ENCODE measurements at regions not wholly inside any gene's neighbourhood (a gene's known extent, or its start where the extent isn't known, plus 50 kb on each side); places are given as distances from the start of the nearest gene placed in this dataset.

GRCh38 chr20:12886618-12887363, 122.0 kb upstream of the SPTLC3 start:
- H3K4me1 ChIP-seq, result no peaks in the 10 kb centered on the region
- no peak overlapping the region for H3K9ac ChIP-seq (ENCODE audit: low read depth in 2 of 2, low read length in 2 of 2)
- no peak overlapping the region for H3K27ac ChIP-seq
- no peak overlapping the region for H3K4me3 ChIP-seq
- no peaks in the 10 kb centered on the region for H3K36me3 ChIP-seq
- H3K9me3 ChIP-seq, result no peaks in the 10 kb centered on the region
- TF ChIP-seq, protein P1, sequence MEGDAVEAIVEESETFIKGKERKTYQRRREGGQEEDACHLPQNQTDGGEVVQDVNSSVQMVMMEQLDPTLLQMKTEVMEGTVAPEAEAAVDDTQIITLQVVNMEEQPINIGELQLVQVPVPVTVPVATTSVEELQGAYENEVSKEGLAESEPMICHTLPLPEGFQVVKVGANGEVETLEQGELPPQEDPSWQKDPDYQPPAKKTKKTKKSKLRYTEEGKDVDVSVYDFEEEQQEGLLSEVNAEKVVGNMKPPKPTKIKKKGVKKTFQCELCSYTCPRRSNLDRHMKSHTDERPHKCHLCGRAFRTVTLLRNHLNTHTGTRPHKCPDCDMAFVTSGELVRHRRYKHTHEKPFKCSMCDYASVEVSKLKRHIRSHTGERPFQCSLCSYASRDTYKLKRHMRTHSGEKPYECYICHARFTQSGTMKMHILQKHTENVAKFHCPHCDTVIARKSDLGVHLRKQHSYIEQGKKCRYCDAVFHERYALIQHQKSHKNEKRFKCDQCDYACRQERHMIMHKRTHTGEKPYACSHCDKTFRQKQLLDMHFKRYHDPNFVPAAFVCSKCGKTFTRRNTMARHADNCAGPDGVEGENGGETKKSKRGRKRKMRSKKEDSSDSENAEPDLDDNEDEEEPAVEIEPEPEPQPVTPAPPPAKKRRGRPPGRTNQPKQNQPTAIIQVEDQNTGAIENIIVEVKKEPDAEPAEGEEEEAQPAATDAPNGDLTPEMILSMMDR (IDR thresholded peaks at IDR 0.05), result no peak
- H3K27me3 ChIP-seq, result no peaks in the 10 kb centered on the region
- intact Hi-C loops (cut with DNase I), result no loop called here
- no peak for DNase-seq

GRCh38 chr20:12891643-12892042, 117.1 kb upstream of the SPTLC3 start:
- Histone ChIP-seq H3K4me3 (no peak overlapping the region), H3K9me3 (no peaks in the 10 kb centered on the region), H3K36me3 (no peaks in the 10 kb centered on the region), H3K4me1 (no peaks in the 10 kb centered on the region), H3K27me3 (no peaks in the 10 kb centered on the region), H3K9ac (ENCODE audit: low read depth in 2 of 2, low read length in 2 of 2) (no peak overlapping the region), H3K27ac (no peak overlapping the region)
- no peak for DNase-seq
- intact Hi-C loops (cut with DNase I), result no loop called here
- TF ChIP-seq, protein P1 (IDR thresholded peaks at IDR 0.05), result no peak

DNA sequence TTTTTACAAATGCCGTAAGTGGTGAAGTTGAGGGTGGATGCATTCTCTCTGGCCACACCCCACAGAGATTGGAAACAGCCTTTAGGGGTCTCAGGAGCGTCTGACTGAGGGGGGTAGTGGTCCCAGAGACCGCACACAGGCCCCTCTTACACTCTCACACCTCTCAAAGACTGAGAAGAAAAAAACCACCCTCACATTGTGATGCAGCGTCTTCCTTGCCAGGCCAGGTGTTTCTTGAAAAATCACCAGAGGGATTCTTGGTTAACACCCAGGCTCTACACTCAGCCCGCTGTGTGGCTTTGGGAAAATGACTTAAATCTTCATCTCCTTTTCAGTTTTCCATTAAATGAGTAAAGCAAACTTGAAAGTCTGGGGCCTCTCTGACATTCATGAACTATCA, 115.8 kb upstream of the SPTLC3 start:
- intact Hi-C loops (cut with DNase I), result no loop called here
- TF ChIP-seq, protein P1 (IDR thresholded peaks at IDR 0.05), result no peak
- no peaks in the 10 kb centered on the region for H3K36me3 ChIP-seq
- H3K9me3 ChIP-seq, result no peaks in the 10 kb centered on the region
- no peaks in the 10 kb centered on the region for H3K27me3 ChIP-seq
- no peak overlapping the region for H3K4me3 ChIP-seq
- H3K4me1 ChIP-seq, result no peaks in the 10 kb centered on the region
- H3K27ac ChIP-seq, result no peak overlapping the region
- no peak overlapping the region for H3K9ac ChIP-seq (ENCODE audit: low read depth in 2 of 2, low read length in 2 of 2)
- no peak for DNase-seq

GRCh38 chr20:12893653-12894052, 115.1 kb upstream of the SPTLC3 start:
- Histone ChIP-seq H3K27ac (no peak overlapping the region), H3K9ac (ENCODE audit: low read depth in 2 of 2, low read length in 2 of 2) (no peak overlapping the region), H3K27me3 (no peaks in the 10 kb centered on the region), H3K9me3 (no peaks in the 10 kb centered on the region), H3K4me1 (no peaks in the 10 kb centered on the region), H3K4me3 (no peak overlapping the region), H3K36me3 (no peaks in the 10 kb centered on the region)
- intact Hi-C loops (cut with DNase I), result no loop called here
- TF ChIP-seq, protein P1 (IDR thresholded peaks at IDR 0.05), result no peak
- DNase-seq, result no peak

- H3K4me3 ChIP-seq, result no peak overlapping the region
Observed at GRCh38 chr20:12894089-12894488, 114.7 kb upstream of the SPTLC3 start.

More at GRCh38 chr20:12894089-12894488, 114.7 kb upstream of the SPTLC3 start:
- TF ChIP-seq, protein P1 (IDR thresholded peaks at IDR 0.05), result no peak
- no peaks in the 10 kb centered on the region for H3K36me3 ChIP-seq
- no peaks in the 10 kb centered on the region for H3K4me1 ChIP-seq
- DNase-seq, result no peak
- no peaks in the 10 kb centered on the region for H3K9me3 ChIP-seq
- H3K27ac ChIP-seq, result no peak overlapping the region
- H3K9ac ChIP-seq (ENCODE audit: low read depth in 2 of 2, low read length in 2 of 2), result no peak overlapping the region
- H3K27me3 ChIP-seq, result no peaks in the 10 kb centered on the region
- intact Hi-C loops (cut with DNase I), result no loop called here
